Endothelial cell of umbilical vein (primary cell): ENCODE measurements at regions not wholly inside any gene's neighbourhood (a gene's known extent, or its start where the extent isn't known, plus 50 kb on each side); places are given as distances from the start of the nearest gene placed in this dataset.

Source experiments
- BruUV-seq: library from RNA; stranded (reverse); fragments of 400-500 nt; replicated peaks from 2 replicates; lab custom pipeline; 2021; lab: Mats Ljungman, UMichigan
- CTCF ChIA-PET: fragments of 300-600, 350-600 bp; sonication (Branson Sonifier 250); formaldehyde crosslinking; loops from one replicate; lab custom pipeline; 2021; ENCODE audit warnings: antibody characterized with exemption, inconsistent platforms; lab: Charles Lee
- POLR2A ChIA-PET: fragments of 300-600, 350-600 bp; sonication (Branson Sonifier 250); formaldehyde crosslinking; loops from one replicate; lab custom pipeline; 2021; ENCODE audit warnings: antibody characterized with exemption, inconsistent platforms; lab: Charles Lee
- DNase-seq: peaks from one replicate; pipeline ENCODE4 v3.0.0-alpha.2; 2011; ENCODE audit warnings: low read depth, low spot score
- FAIRE-seq: peaks from 2 replicates; lab custom pipeline; 2011; peaks lifted over from hg19 to GRCh38; lab: Jason Lieb, UNC
- H2AFZ ChIP-seq: 2 replicates; pipeline ENCODE4 v1.6.0; 2012; ENCODE audit warnings: low read depth, low read length, control low read depth, inconsistent platforms
- H3K27ac ChIP-seq: 2 replicates; pipeline ENCODE4 v1.5.1; 2011; ENCODE audit warnings: low read depth, mild to moderate bottlenecking, control low read depth, low read length, moderate library complexity; ENCODE audit not compliant: insufficient read depth
- H3K27me3 ChIP-seq, 2 experiments: 2 replicates each; pipeline versions ENCODE4 v1.6.0 to v1.6.1; 2011; ENCODE audit warnings: low read length in 2 of 2, mixed read lengths in 1 of 2; ENCODE audit not compliant: control insufficient read depth in 2 of 2, insufficient read depth in 2 of 2
- H3K36me3 ChIP-seq, 2 experiments: 2 replicates in 1 of 2; 3 replicates in 1 of 2; pipeline ENCODE4 v1.5.1; 2011; ENCODE audit warnings: low read length in 2 of 2, mild to moderate bottlenecking in 1 of 2, moderate library complexity in 1 of 2; ENCODE audit not compliant: control insufficient read depth in 2 of 2, insufficient read depth in 2 of 2; ENCODE audit errors: extremely low read depth in 1 of 2
- H3K4me1 ChIP-seq: 3 replicates; pipeline ENCODE4 v1.5.1; 2011; ENCODE audit warnings: mild to moderate bottlenecking, low read length; ENCODE audit not compliant: control insufficient read depth, insufficient read depth; ENCODE audit errors: extremely low read depth
- H3K4me2 ChIP-seq: 2 replicates; pipeline ENCODE4 v1.6.1; 2011; ENCODE audit warnings: low read length, control low read depth, mixed read lengths; ENCODE audit not compliant: insufficient read depth
- H3K4me3 ChIP-seq, 3 experiments: fragments of 200-600 bp in 1 of 3; sonication (generic), shearing (Covaris generic) in 1 of 3; replicated peaks in 1 of 3; 2 replicates each; pipeline ENCODE4 v1.5.1; 2011 to 2016; ENCODE audit warnings: control low read depth in 3 of 3, low read length in 3 of 3, mild to moderate bottlenecking in 2 of 3, inconsistent platforms in 1 of 3, low read depth in 1 of 3, moderate library complexity in 1 of 3; ENCODE audit not compliant: insufficient read depth in 1 of 3
- H3K79me2 ChIP-seq: 2 replicates; pipeline ENCODE4 v1.6.0; 2012; ENCODE audit warnings: low read length, inconsistent platforms; ENCODE audit not compliant: control insufficient read depth, insufficient read depth
- H3K9ac ChIP-seq: replicated peaks from 2 replicates; pipeline ENCODE3; 2011; ENCODE audit warnings: low read length, control low read depth; ENCODE audit not compliant: insufficient read depth; ENCODE audit errors: extremely low read depth
- H3K9me1 ChIP-seq: replicated peaks from 3 replicates; pipeline ENCODE4 v1.6.0; 2011; ENCODE audit warnings: mild to moderate bottlenecking, low read length; ENCODE audit not compliant: control insufficient read depth, insufficient read depth; ENCODE audit errors: extremely low read depth
- H3K9me3 ChIP-seq: replicated peaks from 2 replicates; pipeline ENCODE4 v1.5.1; 2012; ENCODE audit warnings: low read length, inconsistent platforms; ENCODE audit not compliant: control insufficient read depth, insufficient read depth
- H4K20me1 ChIP-seq: replicated peaks from 2 replicates; pipeline ENCODE3; 2011; ENCODE audit warnings: mild to moderate bottlenecking, low read length; ENCODE audit not compliant: control insufficient read depth, insufficient read depth; ENCODE audit errors: extremely low read depth
- EZH2 ChIP-seq: IDR thresholded peaks from 2 replicates; pipeline ENCODE4 v1.6.1; 2012; ENCODE audit warnings: borderline replicate concordance, low read depth, mild to moderate bottlenecking, moderate library complexity, low read length, inconsistent platforms; ENCODE audit not compliant: severe bottlenecking
- FOS ChIP-seq: IDR thresholded peaks from 2 replicates; pipeline ENCODE4 v1.6.1; 2011; ENCODE audit warnings: mild to moderate bottlenecking, low read length, moderate library complexity, borderline replicate concordance; ENCODE audit not compliant: insufficient read depth
- GATA2 ChIP-seq: IDR thresholded peaks from 2 replicates; pipeline ENCODE4 v1.7.0; 2011; ENCODE audit warnings: low read depth, mild to moderate bottlenecking, moderate library complexity, mixed read lengths, low read length; ENCODE audit not compliant: insufficient read length, insufficient read depth
- JUN ChIP-seq: IDR thresholded peaks from 2 replicates; pipeline ENCODE4 v1.6.1; 2011; ENCODE audit warnings: borderline replicate concordance, low read depth; ENCODE audit not compliant: insufficient read length, insufficient read depth
- MYC ChIP-seq: IDR thresholded peaks from one replicate; pipeline ENCODE4 v1.6.1; 2011; ENCODE audit warnings: mild to moderate bottlenecking, low read depth, low read length
- POLR2A ChIP-seq: IDR thresholded peaks from 2 replicates; pipeline ENCODE4 v1.6.1; 2012; ENCODE audit warnings: low read depth, mild to moderate bottlenecking, control low read depth, low read length
- POLR2AphosphoS5 ChIP-seq: IDR thresholded peaks from 2 replicates; pipeline ENCODE4 v1.6.1; 2012; ENCODE audit warnings: low read depth, mild to moderate bottlenecking, control low read depth, low read length, moderate library complexity; ENCODE audit not compliant: insufficient read depth
- dilution Hi-C: fragments of 300-500 bp; cut with MboI; formaldehyde crosslinking; loops from one replicate; pipeline ENCODE4 v1.15.0; 2019; ENCODE audit warnings: low sequenced_read_pairs; ENCODE audit not compliant: extremely low pct_ligation_motif_present
- intact Hi-C: fragments of 100-400 bp; cut with micrococcal nuclease; formaldehyde crosslinking; loops from one replicate; pipeline ENCODE4 v1.10.0; 2022
- TF ChIP-seq, protein P1 (sequence below): IDR thresholded peaks from 2 replicates; pipeline ENCODE4 v1.6.1; 2011; ENCODE audit not compliant: insufficient read depth, insufficient read length
- TF ChIP-seq, protein P2 (sequence below), 2 donors: IDR thresholded peaks; 1 replicate in 1 of 2; 2 replicates in 1 of 2; pipeline ENCODE4 v1.5.1; 2011; ENCODE audit warnings: low read length in 2 of 2, mild to moderate bottlenecking in 2 of 2, moderate library complexity in 2 of 2, control low read depth in 1 of 2, inconsistent platforms in 1 of 2, low read depth in 1 of 2; ENCODE audit not compliant: insufficient read depth in 1 of 2; ENCODE audit errors: extremely low read depth in 1 of 2

DNA sequence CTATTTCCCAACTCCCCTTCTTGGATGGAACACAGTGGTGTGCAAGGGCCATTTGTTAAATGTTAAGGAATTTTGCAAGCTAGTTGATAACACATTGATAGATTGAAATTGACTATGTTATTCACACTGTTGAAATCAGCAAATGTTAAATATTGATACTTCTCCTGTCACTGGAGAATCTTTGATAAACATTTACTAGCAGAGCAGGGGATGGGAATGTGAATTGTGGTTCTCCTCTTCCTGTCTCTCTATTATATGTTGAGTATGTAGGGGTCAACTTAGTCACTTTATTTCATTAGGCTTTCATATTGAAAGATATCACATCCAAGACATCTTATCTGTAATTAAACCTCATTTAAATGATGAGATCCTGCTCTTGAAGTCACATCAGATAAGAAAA, 533.9 kb downstream of the TLR4 start:
- no peak for FAIRE-seq
- H3K27ac ChIP-seq = no peak overlapping the region
- no peak for DNase-seq
- dilution Hi-C loops = no loop called here
- TF ChIP-seq JUN = no peak
- TF ChIP-seq MYC = no peak
- no peak for TF ChIP-seq GATA2
- no peak for TF ChIP-seq POLR2A
- TF ChIP-seq, protein P1, sequence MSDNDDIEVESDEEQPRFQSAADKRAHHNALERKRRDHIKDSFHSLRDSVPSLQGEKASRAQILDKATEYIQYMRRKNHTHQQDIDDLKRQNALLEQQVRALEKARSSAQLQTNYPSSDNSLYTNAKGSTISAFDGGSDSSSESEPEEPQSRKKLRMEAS = no peak
- TF ChIP-seq, protein P2, sequence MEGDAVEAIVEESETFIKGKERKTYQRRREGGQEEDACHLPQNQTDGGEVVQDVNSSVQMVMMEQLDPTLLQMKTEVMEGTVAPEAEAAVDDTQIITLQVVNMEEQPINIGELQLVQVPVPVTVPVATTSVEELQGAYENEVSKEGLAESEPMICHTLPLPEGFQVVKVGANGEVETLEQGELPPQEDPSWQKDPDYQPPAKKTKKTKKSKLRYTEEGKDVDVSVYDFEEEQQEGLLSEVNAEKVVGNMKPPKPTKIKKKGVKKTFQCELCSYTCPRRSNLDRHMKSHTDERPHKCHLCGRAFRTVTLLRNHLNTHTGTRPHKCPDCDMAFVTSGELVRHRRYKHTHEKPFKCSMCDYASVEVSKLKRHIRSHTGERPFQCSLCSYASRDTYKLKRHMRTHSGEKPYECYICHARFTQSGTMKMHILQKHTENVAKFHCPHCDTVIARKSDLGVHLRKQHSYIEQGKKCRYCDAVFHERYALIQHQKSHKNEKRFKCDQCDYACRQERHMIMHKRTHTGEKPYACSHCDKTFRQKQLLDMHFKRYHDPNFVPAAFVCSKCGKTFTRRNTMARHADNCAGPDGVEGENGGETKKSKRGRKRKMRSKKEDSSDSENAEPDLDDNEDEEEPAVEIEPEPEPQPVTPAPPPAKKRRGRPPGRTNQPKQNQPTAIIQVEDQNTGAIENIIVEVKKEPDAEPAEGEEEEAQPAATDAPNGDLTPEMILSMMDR (IDR thresholded peaks at IDR 0.05; ENCODE audit: extremely low read depth in 1 of 2, insufficient read depth in 1 of 2, low read depth in 1 of 2, low read length in 2 of 2) = no peak
- no peak for TF ChIP-seq FOS
- TF ChIP-seq POLR2AphosphoS5 = no peak
- TF ChIP-seq EZH2 = no peak
- no peaks in the 10 kb centered on the region for H3K36me3 ChIP-seq
- no TSS peak for BruUV-seq
- no peak overlapping the region for H3K9ac ChIP-seq
- H3K79me2 ChIP-seq = no peaks in the 10 kb centered on the region
- H4K20me1 ChIP-seq = no peaks in the 10 kb centered on the region
- no peaks in the 10 kb centered on the region for H3K9me1 ChIP-seq
- intact Hi-C loops = no loop called here
- no peaks in the 10 kb centered on the region for H3K9me3 ChIP-seq
- H3K4me3 ChIP-seq = no peak overlapping the region
- H3K4me1 ChIP-seq = no peaks in the 10 kb centered on the region
- ChIA-PET CTCF (no interaction called here), POLR2A (no interaction called here)
- no peaks in the 10 kb centered on the region for H3K27me3 ChIP-seq
- no peak overlapping the region for H3K4me2 ChIP-seq
- no peak overlapping the region for H2AFZ ChIP-seq
